ENCODE measurements at regions not wholly inside any gene's neighbourhood (a gene's known extent, or its start where the extent isn't known, plus 50 kb on each side); places are given as distances from the start of the nearest gene placed in this dataset.

DNA sequence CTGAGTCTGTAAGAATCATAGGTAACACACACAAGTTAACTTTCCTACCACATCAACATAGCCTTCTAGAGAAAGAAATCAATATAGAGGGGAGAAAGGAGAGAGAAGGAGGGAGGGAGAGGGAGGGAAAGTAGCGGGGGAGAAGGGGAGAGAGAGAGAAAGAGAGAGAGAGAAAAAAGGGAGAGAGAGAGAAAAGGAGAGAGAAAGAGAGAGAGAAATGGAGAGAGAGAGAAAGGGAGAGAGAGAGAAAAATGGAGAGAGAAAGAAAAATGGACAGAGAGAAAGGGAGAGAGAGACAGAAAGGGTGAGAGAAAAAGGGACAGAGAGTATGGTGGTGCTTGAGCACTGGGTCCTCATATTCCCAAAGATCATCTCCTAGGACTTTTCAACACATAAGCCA lies 591.7 kb downstream of the ZEB2 start:
- Histone ChIP-seq H3K9me3 (replicated peaks; ENCODE audit: control insufficient read depth, insufficient read depth, low read depth, low read length) (no peaks in the 10 kb centered on the region; the same call in 1 of the 2 replicates), H3K4me3 (no peak overlapping the region), H3K36me3 (ENCODE audit: control insufficient read depth, insufficient read depth, low read length) (no peaks in the 10 kb centered on the region), H3K4me1 (replicated peaks in 1 of 2; ENCODE audit: control insufficient read depth in 2 of 2, insufficient read depth in 2 of 2, low read length in 2 of 2) (peaks cover 0 to 5% of the 10 kb centered on the region in 2 experiments; a peak in 2 of 5 replicates), H3K79me2 (ENCODE audit: control insufficient read depth, insufficient read depth, low read length) (no peaks in the 10 kb centered on the region), H2AFZ (ENCODE audit: low read depth, low read length) (no peak overlapping the region), H3K9ac (ENCODE audit: insufficient read depth in 1 of 2, low read depth in 2 of 2, low read length in 2 of 2) (no peak overlapping the region), H3K27me3 (ENCODE audit: control insufficient read depth in 2 of 2, insufficient read depth in 2 of 2, low read length in 2 of 2) (no peaks in the 10 kb centered on the region), H3K9me1 (ENCODE audit: control insufficient read depth, insufficient read depth, low read length) (no peaks in the 10 kb centered on the region), H3K27ac (ENCODE audit: extremely low read depth, low read depth, low read length) (no peak overlapping the region), H3K4me2 (ENCODE audit: insufficient read depth, low read length) (no peak overlapping the region), H4K20me1 (replicated peaks; ENCODE audit: control insufficient read depth, insufficient read depth, low read length) (no peaks in the 10 kb centered on the region)
- ATAC-seq (no peak), FAIRE-seq (no peak), DNase-seq (ENCODE audit: extremely low read depth in 1 of 4, low spot score in 3 of 4) (no peak)
- WGBS (ENCODE audit: insufficient coverage, low coverage, missing lambda C conversion rate): 33% methylated on average over 1 of the region's 1 CpG
- TF ChIP-seq KLF16 (IDR thresholded peaks at IDR 0.05) (no peak), SMAD1 (IDR thresholded peaks at IDR 0.05; ENCODE audit: low read depth, low read length, partially characterized antibody) (no peak)
- TF ChIP-seq, protein P1, sequence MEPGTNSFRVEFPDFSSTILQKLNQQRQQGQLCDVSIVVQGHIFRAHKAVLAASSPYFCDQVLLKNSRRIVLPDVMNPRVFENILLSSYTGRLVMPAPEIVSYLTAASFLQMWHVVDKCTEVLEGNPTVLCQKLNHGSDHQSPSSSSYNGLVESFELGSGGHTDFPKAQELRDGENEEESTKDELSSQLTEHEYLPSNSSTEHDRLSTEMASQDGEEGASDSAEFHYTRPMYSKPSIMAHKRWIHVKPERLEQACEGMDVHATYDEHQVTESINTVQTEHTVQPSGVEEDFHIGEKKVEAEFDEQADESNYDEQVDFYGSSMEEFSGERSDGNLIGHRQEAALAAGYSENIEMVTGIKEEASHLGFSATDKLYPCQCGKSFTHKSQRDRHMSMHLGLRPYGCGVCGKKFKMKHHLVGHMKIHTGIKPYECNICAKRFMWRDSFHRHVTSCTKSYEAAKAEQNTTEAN (CRISPR knock-in tag; IDR thresholded peaks at IDR 0.05): no peak
- TF ChIP-seq, protein P2, sequence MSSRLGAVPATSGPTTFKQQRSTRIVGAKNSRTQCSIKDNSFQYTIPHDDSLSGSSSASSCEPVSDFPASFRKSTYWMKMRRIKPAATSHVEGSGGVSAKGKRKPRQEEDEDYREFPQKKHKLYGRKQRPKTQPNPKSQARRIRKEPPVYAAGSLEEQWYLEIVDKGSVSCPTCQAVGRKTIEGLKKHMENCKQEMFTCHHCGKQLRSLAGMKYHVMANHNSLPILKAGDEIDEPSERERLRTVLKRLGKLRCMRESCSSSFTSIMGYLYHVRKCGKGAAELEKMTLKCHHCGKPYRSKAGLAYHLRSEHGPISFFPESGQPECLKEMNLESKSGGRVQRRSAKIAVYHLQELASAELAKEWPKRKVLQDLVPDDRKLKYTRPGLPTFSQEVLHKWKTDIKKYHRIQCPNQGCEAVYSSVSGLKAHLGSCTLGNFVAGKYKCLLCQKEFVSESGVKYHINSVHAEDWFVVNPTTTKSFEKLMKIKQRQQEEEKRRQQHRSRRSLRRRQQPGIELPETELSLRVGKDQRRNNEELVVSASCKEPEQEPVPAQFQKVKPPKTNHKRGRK (tag; IDR thresholded peaks at IDR 0.05): peak; percentile 50; the same call in 1 of the 2 replicates
- ChIA-PET CTCF (ENCODE audit: low intra/inter-chr PET ratio) (no interaction called here), POLR2A (no interaction called here)
- intact Hi-C loops (cut with micrococcal nuclease): no loop called here
- no TSS peak for BruUV-seq (replicated peaks)
- in situ Hi-C loops (cut with MboI): no loop called here
